ENCODE measurements at regions not wholly inside any gene's neighbourhood (a gene's known extent, or its start where the extent isn't known, plus 50 kb on each side); places are given as distances from the start of the nearest gene placed in this dataset.

GRCh38 chr3:144822671-144823070 lies 851.0 kb downstream of the DIPK2A start:
- TF ChIP-seq, protein P1, sequence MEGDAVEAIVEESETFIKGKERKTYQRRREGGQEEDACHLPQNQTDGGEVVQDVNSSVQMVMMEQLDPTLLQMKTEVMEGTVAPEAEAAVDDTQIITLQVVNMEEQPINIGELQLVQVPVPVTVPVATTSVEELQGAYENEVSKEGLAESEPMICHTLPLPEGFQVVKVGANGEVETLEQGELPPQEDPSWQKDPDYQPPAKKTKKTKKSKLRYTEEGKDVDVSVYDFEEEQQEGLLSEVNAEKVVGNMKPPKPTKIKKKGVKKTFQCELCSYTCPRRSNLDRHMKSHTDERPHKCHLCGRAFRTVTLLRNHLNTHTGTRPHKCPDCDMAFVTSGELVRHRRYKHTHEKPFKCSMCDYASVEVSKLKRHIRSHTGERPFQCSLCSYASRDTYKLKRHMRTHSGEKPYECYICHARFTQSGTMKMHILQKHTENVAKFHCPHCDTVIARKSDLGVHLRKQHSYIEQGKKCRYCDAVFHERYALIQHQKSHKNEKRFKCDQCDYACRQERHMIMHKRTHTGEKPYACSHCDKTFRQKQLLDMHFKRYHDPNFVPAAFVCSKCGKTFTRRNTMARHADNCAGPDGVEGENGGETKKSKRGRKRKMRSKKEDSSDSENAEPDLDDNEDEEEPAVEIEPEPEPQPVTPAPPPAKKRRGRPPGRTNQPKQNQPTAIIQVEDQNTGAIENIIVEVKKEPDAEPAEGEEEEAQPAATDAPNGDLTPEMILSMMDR (IDR thresholded peaks at IDR 0.05), result no peak
- TF ChIP-seq POLR2AphosphoS5 (IDR thresholded peaks at IDR 0.05; ENCODE audit: insufficient read depth in 1 of 2, low read depth in 1 of 2) (no peak), POLR2A (IDR thresholded peaks at IDR 0.05) (no peak)
